ENCODE measurements at regions not wholly inside any gene's neighbourhood (a gene's known extent, or its start where the extent isn't known, plus 50 kb on each side); places are given as distances from the start of the nearest gene placed in this dataset.

DNA sequence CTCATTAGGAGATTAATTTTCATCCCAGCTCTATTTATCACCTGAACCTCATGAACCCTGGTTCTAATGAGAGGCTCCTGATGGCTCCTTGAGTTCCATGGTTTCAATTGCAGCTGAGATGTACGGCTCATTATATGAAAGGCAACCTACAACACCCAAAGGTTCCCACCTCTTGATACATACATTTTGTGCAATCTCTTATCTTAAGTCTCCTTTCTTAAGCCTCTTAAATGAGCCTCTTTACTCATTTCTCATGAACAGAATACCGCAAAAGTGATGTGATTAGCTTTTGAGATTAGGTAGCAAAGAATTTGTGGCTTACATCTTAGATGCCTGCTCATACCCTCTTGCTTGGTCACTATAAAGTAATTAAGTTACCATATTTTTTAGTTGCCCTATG lies 1964.0 kb upstream of the CDH6 start:
- TF ChIP-seq, protein P1, sequence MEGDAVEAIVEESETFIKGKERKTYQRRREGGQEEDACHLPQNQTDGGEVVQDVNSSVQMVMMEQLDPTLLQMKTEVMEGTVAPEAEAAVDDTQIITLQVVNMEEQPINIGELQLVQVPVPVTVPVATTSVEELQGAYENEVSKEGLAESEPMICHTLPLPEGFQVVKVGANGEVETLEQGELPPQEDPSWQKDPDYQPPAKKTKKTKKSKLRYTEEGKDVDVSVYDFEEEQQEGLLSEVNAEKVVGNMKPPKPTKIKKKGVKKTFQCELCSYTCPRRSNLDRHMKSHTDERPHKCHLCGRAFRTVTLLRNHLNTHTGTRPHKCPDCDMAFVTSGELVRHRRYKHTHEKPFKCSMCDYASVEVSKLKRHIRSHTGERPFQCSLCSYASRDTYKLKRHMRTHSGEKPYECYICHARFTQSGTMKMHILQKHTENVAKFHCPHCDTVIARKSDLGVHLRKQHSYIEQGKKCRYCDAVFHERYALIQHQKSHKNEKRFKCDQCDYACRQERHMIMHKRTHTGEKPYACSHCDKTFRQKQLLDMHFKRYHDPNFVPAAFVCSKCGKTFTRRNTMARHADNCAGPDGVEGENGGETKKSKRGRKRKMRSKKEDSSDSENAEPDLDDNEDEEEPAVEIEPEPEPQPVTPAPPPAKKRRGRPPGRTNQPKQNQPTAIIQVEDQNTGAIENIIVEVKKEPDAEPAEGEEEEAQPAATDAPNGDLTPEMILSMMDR (IDR thresholded peaks at IDR 0.05): no peak
- no peak for TF ChIP-seq EP300 (IDR thresholded peaks at IDR 0.05; ENCODE audit: low read depth)
- TF ChIP-seq POLR2A (IDR thresholded peaks at IDR 0.05): no peak
